Parathyroid adenoma (tissue), 2 donors: ENCODE measurements at regions not wholly inside any gene's neighbourhood (a gene's known extent, or its start where the extent isn't known, plus 50 kb on each side); places are given as distances from the start of the nearest gene placed in this dataset.
A peak's percentile ranks its signal among the peaks of the same experiment; 100 is the strongest.
"Not testable (repeated sequence)": the region's sequence is repeated elsewhere in the genome, so short reads cannot be mapped to it uniquely, and the experiment has no call there.

Source experiments
- H2AFZ ChIP-seq: fragments of 300-600 bp; sonication (generic); one replicate; pipeline ENCODE4 v1.7.0; 2017; ENCODE audit warnings: antibody characterized with exemption, mild to moderate bottlenecking
- H3K27ac ChIP-seq: fragments of 300-600 bp; sonication (generic); one replicate; pipeline ENCODE4 v1.7.0; 2017
- H3K27me3 ChIP-seq: fragments of 300-600 bp; sonication (generic); one replicate; pipeline ENCODE4 v1.7.0; 2017; ENCODE audit warnings: low read length; ENCODE audit not compliant: control insufficient read depth, insufficient read depth
- H3K36me3 ChIP-seq: fragments of 300-600 bp; sonication (generic); one replicate; pipeline ENCODE4 v1.7.0; 2017; ENCODE audit warnings: low read length; ENCODE audit not compliant: control insufficient read depth, insufficient read depth
- H3K4me1 ChIP-seq: fragments of 300-600 bp; sonication (generic); one replicate; pipeline ENCODE4 v1.7.0; 2017; ENCODE audit warnings: control low read depth
- H3K4me2 ChIP-seq: fragments of 300-600 bp; sonication (generic); one replicate; pipeline ENCODE4 v1.7.0; 2017; ENCODE audit warnings: low read length
- H3K4me3 ChIP-seq: fragments of 300-600 bp; sonication (generic); one replicate; pipeline ENCODE4 v1.7.0; 2017; ENCODE audit warnings: low read depth, low read length
- H3K79me2 ChIP-seq: fragments of 300-600 bp; sonication (generic); one replicate; pipeline ENCODE4 v1.7.0; 2017; ENCODE audit warnings: control low read depth
- H3K9ac ChIP-seq: fragments of 300-600 bp; sonication (generic); one replicate; pipeline ENCODE4 v1.7.0; 2017; ENCODE audit warnings: mild to moderate bottlenecking
- H3K9me3 ChIP-seq: fragments of 300-600 bp; sonication (generic); one replicate; pipeline ENCODE4 v1.7.0; 2017; ENCODE audit warnings: low read length; ENCODE audit not compliant: control insufficient read depth
- CTCF ChIP-seq: fragments of 300-600 bp; sonication (generic); IDR thresholded peaks from one replicate; pipeline ENCODE4 v1.7.0; 2017; ENCODE audit warnings: antibody characterized with exemption, mild to moderate bottlenecking
- donor health status: primary hyperparathyroidism.

DNA sequence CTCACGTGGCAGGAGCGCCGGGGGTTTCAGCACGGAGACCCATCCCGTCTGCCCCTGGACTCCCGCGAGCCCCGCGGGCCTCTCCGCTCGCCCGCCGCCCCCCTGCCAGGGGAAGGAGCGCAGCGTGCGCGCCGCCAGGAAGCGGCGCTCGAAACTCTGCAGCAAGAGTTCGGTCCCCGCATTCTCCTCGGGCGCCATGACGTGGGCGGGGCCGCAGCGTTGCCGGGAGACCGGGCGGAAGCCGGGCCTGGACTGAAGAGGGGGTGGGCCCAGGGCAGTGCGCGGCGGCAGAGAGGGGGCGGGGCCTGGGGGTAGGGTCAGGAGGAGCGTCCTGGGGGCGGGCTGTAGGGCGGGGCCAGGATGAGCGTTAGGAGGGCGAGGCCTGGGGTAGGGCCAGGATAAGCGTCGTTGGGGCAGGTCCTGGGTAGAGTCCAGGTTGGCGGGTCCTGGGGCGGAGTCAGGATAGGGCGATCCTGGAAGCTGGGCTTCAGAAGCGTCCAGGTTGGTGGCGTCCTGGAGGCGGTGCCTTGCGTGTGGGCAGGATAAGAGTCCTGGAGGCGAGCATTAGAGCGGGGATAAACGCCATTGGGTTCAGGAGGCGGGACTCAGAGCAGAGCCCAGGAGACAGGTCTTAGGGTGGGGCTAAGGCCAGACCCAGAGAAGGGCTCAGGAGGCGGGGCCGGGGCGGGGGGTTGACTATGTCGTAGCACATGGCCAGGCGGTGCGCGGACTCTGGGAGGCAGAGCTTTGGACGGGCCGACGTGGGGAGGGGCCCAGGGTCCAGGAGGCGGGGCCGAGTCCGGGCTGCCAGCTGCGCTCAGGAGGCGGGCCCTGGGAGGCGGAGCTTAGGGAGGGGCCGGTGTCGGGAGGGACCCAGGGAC is 229.0 kb upstream of the FRG2C start:
- Histone ChIP-seq H3K9ac (peak overlapping the region; percentile 97), H3K4me1 (peaks cover 19% of the 10 kb centered on the region), H3K27ac (peak overlapping the region; percentile 89), H2AFZ (peak overlapping the region; percentile 95), H3K4me2 (peak overlapping the region; percentile 90), H3K4me3 (peak overlapping the region; percentile 62)
- TF ChIP-seq CTCF = peak; percentile 24
- H3K36me3 ChIP-seq, H3K79me2 ChIP-seq, H3K27me3 ChIP-seq, H3K9me3 ChIP-seq: not testable (repeated sequence)

GRCh38 chr3:75435794-75436400 is 228.2 kb upstream of the FRG2C start:
- Histone ChIP-seq H3K4me1 (peaks cover 19% of the 10 kb centered on the region), H2AFZ (peak overlapping the region; percentile 67), H3K4me2 (peak overlapping the region; percentile 90), H3K27ac (peak overlapping the region; percentile 89), H3K4me3 (peak overlapping the region; percentile 62)
- not testable (repeated sequence) for H3K9ac ChIP-seq, H3K79me2 ChIP-seq, H3K27me3 ChIP-seq, H3K36me3 ChIP-seq, H3K9me3 ChIP-seq

DNA sequence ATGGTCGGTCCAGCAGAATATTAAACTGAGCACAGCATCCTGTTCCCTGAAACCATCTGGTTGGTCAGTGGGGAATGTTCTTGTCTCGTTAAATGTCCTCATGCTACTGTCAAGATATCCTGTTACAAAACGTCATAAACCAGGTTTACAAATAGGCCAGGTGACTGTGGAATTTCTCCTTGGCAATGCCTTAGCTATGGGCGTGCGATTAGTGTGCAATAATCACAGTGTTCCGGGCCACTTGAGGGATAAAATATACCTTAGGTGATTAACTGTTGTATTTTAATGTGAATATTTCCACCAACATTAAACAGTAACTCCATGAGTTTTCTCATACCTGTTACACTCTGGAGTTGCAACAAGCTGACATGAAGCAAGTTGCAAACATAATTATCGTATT is 223.1 kb upstream of the FRG2C start:
- not testable (repeated sequence) for H3K9me3 ChIP-seq, H3K27ac ChIP-seq, H3K4me2 ChIP-seq, H3K27me3 ChIP-seq, H3K4me1 ChIP-seq, H3K79me2 ChIP-seq, H3K4me3 ChIP-seq, H3K9ac ChIP-seq, H3K36me3 ChIP-seq, H2AFZ ChIP-seq

GRCh38 chr3:75444634-75445033 is 219.5 kb upstream of the FRG2C start:
- H3K4me1 ChIP-seq, H3K27me3 ChIP-seq, H3K27ac ChIP-seq, H2AFZ ChIP-seq, H3K36me3 ChIP-seq, H3K4me2 ChIP-seq, H3K4me3 ChIP-seq, H3K79me2 ChIP-seq, H3K9me3 ChIP-seq, H3K9ac ChIP-seq: not testable (repeated sequence)

DNA sequence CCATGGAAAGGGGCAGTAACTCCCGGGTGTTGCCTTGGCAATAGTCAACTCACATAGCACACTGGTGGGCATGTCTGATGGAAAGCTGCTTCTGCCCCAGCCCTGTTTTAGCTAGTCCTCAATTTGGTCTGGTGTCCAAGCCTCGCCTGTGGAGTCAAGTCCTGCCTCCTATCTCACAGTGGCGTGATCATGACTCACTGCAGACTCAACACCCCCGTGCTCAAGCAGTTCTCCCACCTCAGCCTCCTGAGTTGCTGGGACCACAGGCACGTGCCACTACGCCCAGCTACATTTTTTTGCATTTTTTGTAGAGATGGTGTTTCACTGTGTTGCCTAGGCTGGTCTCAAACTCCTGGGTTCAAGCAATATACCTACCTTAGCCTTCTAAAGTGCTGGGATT is 218.9 kb upstream of the FRG2C start:
- H3K4me2 ChIP-seq, H3K36me3 ChIP-seq, H3K4me3 ChIP-seq, H3K27me3 ChIP-seq, H3K4me1 ChIP-seq, H3K79me2 ChIP-seq, H3K27ac ChIP-seq, H3K9ac ChIP-seq, H2AFZ ChIP-seq, H3K9me3 ChIP-seq: not testable (repeated sequence)

GRCh38 chr3:75446948-75447347 is 217.2 kb upstream of the FRG2C start:
- not testable (repeated sequence) for H3K9me3 ChIP-seq, H3K9ac ChIP-seq, H3K27me3 ChIP-seq, H3K36me3 ChIP-seq, H3K4me1 ChIP-seq, H3K4me2 ChIP-seq, H3K79me2 ChIP-seq, H2AFZ ChIP-seq, H3K4me3 ChIP-seq, H3K27ac ChIP-seq

- H3K9me3 ChIP-seq, H3K36me3 ChIP-seq, H3K79me2 ChIP-seq, H3K27me3 ChIP-seq, H3K4me3 ChIP-seq, H3K9ac ChIP-seq: not testable (repeated sequence)
- Histone ChIP-seq H3K4me2 (peak overlapping the region; percentile 43), H3K27ac (peak overlapping the region; percentile 83), H3K4me1 (peaks cover 17% of the 10 kb centered on the region), H2AFZ (peak overlapping the region; percentile 65)
Measured at GRCh38 chr3:75453328-75453727, 210.8 kb upstream of the FRG2C start.

GRCh38 chr3:75453839-75454238 is 210.3 kb upstream of the FRG2C start:
- Histone ChIP-seq H3K4me2 (peak overlapping the region; percentile 43), H2AFZ (peak overlapping the region; percentile 65), H3K4me1 (peaks cover 18% of the 10 kb centered on the region), H3K27ac (peak overlapping the region; percentile 83)
- H3K27me3 ChIP-seq, H3K4me3 ChIP-seq, H3K36me3 ChIP-seq, H3K79me2 ChIP-seq, H3K9me3 ChIP-seq, H3K9ac ChIP-seq: not testable (repeated sequence)

- H3K79me2 ChIP-seq, H3K9me3 ChIP-seq, H3K4me1 ChIP-seq, H3K4me2 ChIP-seq, H3K36me3 ChIP-seq, H3K4me3 ChIP-seq, H3K27me3 ChIP-seq, H3K9ac ChIP-seq, H2AFZ ChIP-seq, H3K27ac ChIP-seq: not testable (repeated sequence)
Measured at GRCh38 chr3:75474530-75474929, 189.6 kb upstream of the FRG2C start.

DNA sequence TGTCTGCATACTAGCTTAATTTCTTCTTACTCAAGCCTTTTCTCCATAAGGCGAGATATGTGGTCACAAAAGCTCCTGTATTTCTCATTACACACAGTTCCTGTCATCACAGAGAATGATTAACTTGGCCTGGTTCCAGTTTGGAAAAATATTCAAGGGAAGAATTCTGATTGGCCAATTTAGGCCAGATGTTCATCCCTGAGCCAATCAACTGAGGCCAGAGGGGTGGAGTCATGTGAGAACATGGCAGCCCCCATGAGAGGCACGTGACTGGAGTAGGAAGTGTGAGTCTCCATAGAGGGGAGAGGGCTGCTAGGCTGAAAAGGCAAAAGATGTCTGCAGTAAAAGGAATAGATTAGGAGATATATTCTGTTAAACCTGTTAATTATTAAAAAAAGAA is 167.5 kb upstream of the FRG2C start:
- not testable (repeated sequence) for H3K9me3 ChIP-seq, H3K4me3 ChIP-seq, H3K9ac ChIP-seq, H3K27me3 ChIP-seq, H3K79me2 ChIP-seq, H2AFZ ChIP-seq, H3K4me2 ChIP-seq, H3K4me1 ChIP-seq, H3K27ac ChIP-seq, H3K36me3 ChIP-seq
